GM23248 (cell line): ENCODE measurements at regions not wholly inside any gene's neighbourhood (a gene's known extent, or its start where the extent isn't known, plus 50 kb on each side); places are given as distances from the start of the nearest gene placed in this dataset.
"Not testable (repeated sequence)": the region's sequence is repeated elsewhere in the genome, so short reads cannot be mapped to it uniquely, and the experiment has no call there.

ENCODE experiments used
- DNase-seq: peaks from one replicate; pipeline ENCODE4 v3.0.0-alpha.2; 2015
- H2AFZ ChIP-seq: fragments of 200-600 bp; sonication (generic); 2 replicates; pipeline ENCODE4 v1.6.1; 2016; ENCODE audit warnings: antibody characterized with exemption
- H3F3A ChIP-seq: fragments of 200-600 bp; sonication (generic); 2 replicates; pipeline ENCODE4 v1.6.1; 2016; ENCODE audit warnings: mild to moderate bottlenecking, antibody characterized with exemption, mixed run types; ENCODE audit not compliant: insufficient read depth
- H3K27ac ChIP-seq: fragments of 200-600 bp; sonication (generic); 2 replicates; pipeline ENCODE4 v1.5.1; 2016; ENCODE audit warnings: mild to moderate bottlenecking
- H3K27me3 ChIP-seq: fragments of 200-600 bp; sonication (generic); replicated peaks from 2 replicates; pipeline ENCODE4 v1.6.1; 2016; ENCODE audit warnings: mild to moderate bottlenecking; ENCODE audit not compliant: insufficient read depth
- H3K36me3 ChIP-seq: fragments of 200-600 bp; sonication (generic); 2 replicates; pipeline ENCODE4 v1.6.1; 2016; ENCODE audit warnings: low read depth, mild to moderate bottlenecking
- H3K4me1 ChIP-seq: fragments of 200-600 bp; sonication (generic); 2 replicates; pipeline ENCODE4 v1.6.1; 2016; ENCODE audit warnings: mild to moderate bottlenecking; ENCODE audit not compliant: insufficient read depth
- H3K4me2 ChIP-seq: fragments of 200-600 bp; sonication (generic); one replicate; pipeline ENCODE4 v1.6.1; 2016; ENCODE audit warnings: mild to moderate bottlenecking; ENCODE audit not compliant: unreplicated experiment
- H3K4me3 ChIP-seq: fragments of 200-600 bp; sonication (generic); 2 replicates; pipeline ENCODE4 v1.5.1; 2016; ENCODE audit warnings: mild to moderate bottlenecking
- H3K79me2 ChIP-seq: fragments of 200-600 bp; sonication (generic); 2 replicates; pipeline ENCODE4 v1.6.1; 2016; ENCODE audit warnings: mild to moderate bottlenecking; ENCODE audit not compliant: insufficient read depth
- H3K9ac ChIP-seq: fragments of 200-600 bp; sonication (generic); 2 replicates; pipeline ENCODE4 v1.6.1; 2016; ENCODE audit warnings: mild to moderate bottlenecking
- H3K9me2 ChIP-seq: fragments of 200-600 bp; sonication (generic); 2 replicates; pipeline ENCODE4 v1.6.1; 2016; ENCODE audit warnings: mixed run types, mild to moderate bottlenecking, moderate library complexity; ENCODE audit not compliant: insufficient read depth
- H3K9me3 ChIP-seq: fragments of 200-600 bp; sonication (generic); one replicate; pipeline ENCODE4 v1.6.1; 2017; ENCODE audit warnings: low read depth
- H4K20me1 ChIP-seq: fragments of 200-600 bp; sonication (generic); 2 replicates; pipeline ENCODE4 v1.6.0; 2016; ENCODE audit not compliant: insufficient read depth
- EZH2 ChIP-seq: fragments of 200-600 bp; sonication (generic); IDR thresholded peaks from 2 replicates; pipeline ENCODE4 v1.6.1; 2018; ENCODE audit warnings: antibody characterized with exemption, mild to moderate bottlenecking; ENCODE audit not compliant: insufficient read depth, poor library complexity, severe bottlenecking
- EZH2phosphoT487 ChIP-seq: fragments of 200-600 bp; sonication (generic); IDR thresholded peaks from 2 replicates; pipeline ENCODE4 v1.6.1; 2018; ENCODE audit warnings: antibody characterized with exemption, moderate library complexity, mild to moderate bottlenecking, low read depth; ENCODE audit not compliant: insufficient read depth
- WGBS, 2 experiments: methylation state at CpG; one replicate each; pipeline ENCODE4 v1.1.6; 2015 to 2017; ENCODE audit warnings: low lambda C conversion rate in 2 of 2, low coverage in 1 of 2; ENCODE audit errors: missing lambda C conversion rate in 2 of 2; 5-methylcytosine and 5-hydroxymethylcytosine counted together
- in situ Hi-C: fragments of 300-500 bp; cut with MboI; formaldehyde crosslinking; loops from 2 replicates; pipeline ENCODE4 v1.15.0; 2020

- no peaks in the 10 kb centered on the region for H3K4me1 ChIP-seq
- in situ Hi-C loops: no loop called here
- DNase-seq: no peak
- no peaks in the 10 kb centered on the region for H3K9me3 ChIP-seq
- H3K9me2 ChIP-seq: no peaks in the 10 kb centered on the region
- WGBS, 2 experiments: 48 to 51% methylated on average over 6 of the region's 6 CpGs
- H3K9ac ChIP-seq: no peak overlapping the region
- H3K27me3 ChIP-seq: peaks cover 28% of the 10 kb centered on the region
- no peak overlapping the region for H3K27ac ChIP-seq
- TF ChIP-seq EZH2phosphoT487 (no peak), EZH2 (no peak)
- H3K4me2 ChIP-seq: no peak overlapping the region
- H3K36me3 ChIP-seq: no peaks in the 10 kb centered on the region
- H3K79me2 ChIP-seq: no peaks in the 10 kb centered on the region
- H4K20me1 ChIP-seq: no peaks in the 10 kb centered on the region
- H2AFZ ChIP-seq: no peak overlapping the region
- H3F3A ChIP-seq: peaks cover 10% of the 10 kb centered on the region
- H3K4me3 ChIP-seq: no peak overlapping the region
Observed at GRCh38 chr6:27747637-27748036, 164.6 kb downstream of the OR2B2 start.

- H3K79me2 ChIP-seq, H3K4me3 ChIP-seq, H3K27ac ChIP-seq, H3K4me2 ChIP-seq, H3K4me1 ChIP-seq, H3K9me3 ChIP-seq, H4K20me1 ChIP-seq, DNase-seq, H2AFZ ChIP-seq, H3K36me3 ChIP-seq, in situ Hi-C loops, H3K9me2 ChIP-seq, H3F3A ChIP-seq, H3K9ac ChIP-seq: not testable (repeated sequence)
- H3K27me3 ChIP-seq: peaks cover 28% of the 10 kb centered on the region
- WGBS, 2 experiments: 27 to 33% methylated on average over 4 of the region's 4 CpGs
Observed at GRCh38 chr6:27746860-27747259, 165.3 kb downstream of the OR2B2 start.

- no peak overlapping the region for H3K9ac ChIP-seq
- no peaks in the 10 kb centered on the region for H3K4me1 ChIP-seq
- H3K79me2 ChIP-seq: no peaks in the 10 kb centered on the region
- H3F3A ChIP-seq: no peaks in the 10 kb centered on the region
- no peak overlapping the region for H2AFZ ChIP-seq
- in situ Hi-C loops: no loop called here
- H3K36me3 ChIP-seq: no peaks in the 10 kb centered on the region
- peaks cover 28% of the 10 kb centered on the region for H3K27me3 ChIP-seq
- H3K4me3 ChIP-seq: no peak overlapping the region
- H3K4me2 ChIP-seq: no peak overlapping the region
- H3K27ac ChIP-seq: no peak overlapping the region
- WGBS, 2 experiments: 16 to 20% methylated on average over 7 of the region's 7 CpGs
- no peaks in the 10 kb centered on the region for H3K9me3 ChIP-seq
- no peak for DNase-seq
- no peaks in the 10 kb centered on the region for H3K9me2 ChIP-seq
- no peak for TF ChIP-seq EZH2phosphoT487
- no peak for TF ChIP-seq EZH2
- no peaks in the 10 kb centered on the region for H4K20me1 ChIP-seq
Observed at GRCh38 chr6:27743787-27744186, 168.4 kb downstream of the OR2B2 start.

GRCh38 chr6:27742833-27743573 is 169.2 kb downstream of the OR2B2 start:
- Histone ChIP-seq H3K4me3 (no peak overlapping the region), H3K36me3 (no peaks in the 10 kb centered on the region), H2AFZ (peak overlapping the region; percentile 65), H3K27me3 (peaks cover 25% of the 10 kb centered on the region), H3F3A (no peaks in the 10 kb centered on the region), H3K4me1 (no peaks in the 10 kb centered on the region), H3K9ac (no peak overlapping the region), H3K4me2 (no peak overlapping the region), H3K79me2 (no peaks in the 10 kb centered on the region), H3K9me3 (no peaks in the 10 kb centered on the region), H3K9me2 (no peaks in the 10 kb centered on the region), H3K27ac (no peak overlapping the region), H4K20me1 (no peaks in the 10 kb centered on the region)
- in situ Hi-C loops: no loop called here
- no peak for DNase-seq
- no peak for TF ChIP-seq EZH2
- no peak for TF ChIP-seq EZH2phosphoT487
- 31 to 32% methylated on average over 10 of the region's 10 CpGs for WGBS, 2 experiments

GRCh38 chr6:27739902-27740301 is 172.3 kb downstream of the OR2B2 start:
- H3K4me2 ChIP-seq, H3K9ac ChIP-seq, H3K9me3 ChIP-seq, in situ Hi-C loops, H4K20me1 ChIP-seq, H3K27ac ChIP-seq, H3K4me3 ChIP-seq, H3K9me2 ChIP-seq, H3K36me3 ChIP-seq, H3K4me1 ChIP-seq, H3K79me2 ChIP-seq, H2AFZ ChIP-seq, H3F3A ChIP-seq, H3K27me3 ChIP-seq, DNase-seq: not testable (repeated sequence)
- 79 to 84% methylated on average over 8 of the region's 8 CpGs for WGBS, 2 experiments
